ENCODE measurements at regions not wholly inside any gene's neighbourhood (a gene's known extent, or its start where the extent isn't known, plus 50 kb on each side); places are given as distances from the start of the nearest gene placed in this dataset.
"Not testable (repeated sequence)": the region's sequence is repeated elsewhere in the genome, so short reads cannot be mapped to it uniquely, and the experiment has no call there.

DNA sequence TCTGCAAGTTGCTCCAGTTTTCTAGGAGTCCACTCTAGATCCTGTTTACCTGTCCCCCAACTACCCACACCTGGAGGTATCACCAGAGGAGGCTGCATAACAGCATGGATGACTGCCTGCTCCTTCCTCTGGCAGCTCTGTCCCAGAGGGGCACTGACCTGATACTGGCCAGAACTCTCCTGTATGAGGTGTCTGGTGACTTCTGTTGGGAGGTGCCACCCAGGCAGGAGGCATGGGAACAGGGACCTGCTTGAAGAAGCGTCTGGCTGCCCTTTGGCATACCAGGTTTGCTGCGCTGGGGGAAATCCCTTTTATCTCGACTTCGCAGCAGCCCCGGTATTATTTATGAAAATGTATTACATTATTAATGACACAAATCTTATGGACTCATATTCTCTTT lies 1163.6 kb downstream of the NSUN3 start:
- no peak for DNase-seq (ENCODE audit: low spot score)
- no peak overlapping the region for H3K27ac ChIP-seq
- H3K4me3 ChIP-seq: no peak overlapping the region
- TF ChIP-seq, protein P1, sequence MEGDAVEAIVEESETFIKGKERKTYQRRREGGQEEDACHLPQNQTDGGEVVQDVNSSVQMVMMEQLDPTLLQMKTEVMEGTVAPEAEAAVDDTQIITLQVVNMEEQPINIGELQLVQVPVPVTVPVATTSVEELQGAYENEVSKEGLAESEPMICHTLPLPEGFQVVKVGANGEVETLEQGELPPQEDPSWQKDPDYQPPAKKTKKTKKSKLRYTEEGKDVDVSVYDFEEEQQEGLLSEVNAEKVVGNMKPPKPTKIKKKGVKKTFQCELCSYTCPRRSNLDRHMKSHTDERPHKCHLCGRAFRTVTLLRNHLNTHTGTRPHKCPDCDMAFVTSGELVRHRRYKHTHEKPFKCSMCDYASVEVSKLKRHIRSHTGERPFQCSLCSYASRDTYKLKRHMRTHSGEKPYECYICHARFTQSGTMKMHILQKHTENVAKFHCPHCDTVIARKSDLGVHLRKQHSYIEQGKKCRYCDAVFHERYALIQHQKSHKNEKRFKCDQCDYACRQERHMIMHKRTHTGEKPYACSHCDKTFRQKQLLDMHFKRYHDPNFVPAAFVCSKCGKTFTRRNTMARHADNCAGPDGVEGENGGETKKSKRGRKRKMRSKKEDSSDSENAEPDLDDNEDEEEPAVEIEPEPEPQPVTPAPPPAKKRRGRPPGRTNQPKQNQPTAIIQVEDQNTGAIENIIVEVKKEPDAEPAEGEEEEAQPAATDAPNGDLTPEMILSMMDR (IDR thresholded peaks at IDR 0.05): no peak

DNA sequence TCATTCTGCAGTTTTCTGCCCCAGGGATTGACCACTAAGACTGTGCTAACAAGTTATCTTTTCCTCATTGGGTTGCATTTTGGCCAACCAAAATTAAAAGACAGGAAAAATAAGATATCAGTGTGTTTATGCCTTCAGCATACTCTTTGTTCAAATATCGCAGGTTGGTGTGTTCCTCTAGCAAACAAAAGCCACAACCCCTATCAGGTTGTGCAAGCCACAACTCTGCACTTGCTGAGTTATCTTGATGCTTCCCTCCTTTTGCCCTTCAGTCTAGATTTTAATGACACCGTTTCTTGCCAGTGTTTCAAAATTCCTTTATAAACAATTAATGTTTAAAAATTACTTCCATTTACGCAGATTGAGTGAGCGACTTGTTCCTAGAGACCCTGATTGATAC lies 1164.2 kb downstream of the NSUN3 start:
- no peak for DNase-seq (ENCODE audit: low spot score)
- TF ChIP-seq, protein P1 (IDR thresholded peaks at IDR 0.05): no peak
- no peak overlapping the region for H3K4me3 ChIP-seq
- no peak overlapping the region for H3K27ac ChIP-seq

DNA sequence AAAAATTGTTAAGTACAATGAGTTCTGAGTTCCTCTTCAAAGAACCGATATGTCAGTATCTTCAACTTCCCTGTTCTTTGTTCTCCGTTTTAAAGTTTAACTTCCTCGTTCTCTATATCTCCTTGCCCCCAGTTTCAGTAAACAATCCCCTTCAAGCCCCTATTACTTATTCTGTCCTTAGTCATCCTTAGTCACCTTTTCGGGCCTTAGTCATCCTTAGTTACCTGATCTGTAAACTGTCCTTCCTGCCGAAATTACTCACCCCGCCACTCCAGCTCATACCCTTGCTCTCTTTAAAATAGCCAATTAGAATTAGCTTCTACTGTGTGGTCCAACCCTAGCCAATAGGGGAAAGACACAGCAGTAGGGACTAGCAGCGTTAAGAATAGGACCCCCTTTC lies 1165.6 kb downstream of the NSUN3 start:
- no peak for DNase-seq (ENCODE audit: low spot score)
- H3K4me3 ChIP-seq: no peak overlapping the region
- TF ChIP-seq, protein P1 (IDR thresholded peaks at IDR 0.05): no peak
- H3K27ac ChIP-seq: no peak overlapping the region

DNA sequence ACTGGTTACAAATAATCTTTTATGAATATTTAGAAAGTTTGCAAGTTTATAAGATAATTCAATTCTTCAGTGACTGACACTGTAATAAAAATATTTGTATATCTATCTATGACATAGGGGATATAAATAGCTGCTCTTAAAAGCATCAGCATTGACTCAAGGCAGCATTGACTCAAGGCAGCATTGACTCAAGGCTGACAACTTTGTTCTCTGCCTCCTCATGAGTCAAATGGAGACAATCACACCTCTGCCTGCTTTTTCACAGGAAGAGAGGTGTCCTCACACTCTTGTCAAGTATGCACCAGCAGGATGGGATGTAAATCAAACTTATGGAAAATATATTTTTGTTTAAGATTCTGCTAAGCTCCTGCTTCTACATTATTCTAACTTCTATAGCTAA lies 1173.1 kb downstream of the NSUN3 start:
- Histone ChIP-seq H3K27ac (no peak overlapping the region), H3K4me3 (no peak overlapping the region)
- DNase-seq (ENCODE audit: low spot score): no peak
- TF ChIP-seq, protein P1 (IDR thresholded peaks at IDR 0.05): no peak

DNA sequence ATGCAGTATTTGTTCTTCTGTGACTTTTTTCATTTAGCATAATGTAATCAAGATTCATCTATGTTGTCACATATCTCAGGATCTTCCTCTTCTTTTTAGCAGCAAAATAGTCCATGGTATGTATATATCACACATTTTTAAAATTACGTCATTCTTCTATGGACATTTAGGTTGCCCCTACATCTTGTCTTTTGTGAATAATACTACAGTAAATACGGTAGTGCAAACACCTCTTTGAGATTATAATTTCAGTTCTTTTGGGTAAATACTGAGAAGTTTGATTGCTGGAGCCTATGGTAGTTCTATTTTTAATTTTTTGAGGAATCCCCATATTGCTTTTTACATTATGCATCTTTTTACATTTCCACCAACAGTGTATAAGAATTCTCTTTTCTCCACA lies 1174.9 kb downstream of the NSUN3 start:
- Histone ChIP-seq H3K4me3 (no peak overlapping the region), H3K27ac (no peak overlapping the region)
- TF ChIP-seq, protein P1 (IDR thresholded peaks at IDR 0.05): no peak
- no peak for DNase-seq (ENCODE audit: low spot score)

DNA sequence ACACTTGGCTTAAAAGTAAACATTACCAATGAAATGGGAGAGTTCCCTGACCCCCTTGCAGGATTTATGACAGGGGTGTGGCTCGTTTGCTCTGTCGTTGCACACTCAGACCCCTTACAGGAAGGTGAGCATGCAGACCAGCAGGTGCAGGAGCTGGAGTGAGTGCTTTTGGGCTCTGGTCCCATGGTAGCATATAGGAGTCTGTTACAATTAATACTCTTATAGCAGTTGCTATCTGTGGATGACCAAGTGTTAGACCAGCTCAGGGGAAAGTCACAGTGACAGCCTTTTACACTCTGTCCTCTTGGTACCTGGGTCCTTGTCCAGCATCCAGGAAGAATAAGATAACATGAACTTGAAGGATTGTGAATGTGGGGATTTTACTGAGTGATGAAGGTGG lies 1177.5 kb downstream of the NSUN3 start:
- no peak overlapping the region for H3K4me3 ChIP-seq
- TF ChIP-seq, protein P1 (IDR thresholded peaks at IDR 0.05): no peak
- H3K27ac ChIP-seq: no peak overlapping the region
- DNase-seq (ENCODE audit: low spot score): no peak

DNA sequence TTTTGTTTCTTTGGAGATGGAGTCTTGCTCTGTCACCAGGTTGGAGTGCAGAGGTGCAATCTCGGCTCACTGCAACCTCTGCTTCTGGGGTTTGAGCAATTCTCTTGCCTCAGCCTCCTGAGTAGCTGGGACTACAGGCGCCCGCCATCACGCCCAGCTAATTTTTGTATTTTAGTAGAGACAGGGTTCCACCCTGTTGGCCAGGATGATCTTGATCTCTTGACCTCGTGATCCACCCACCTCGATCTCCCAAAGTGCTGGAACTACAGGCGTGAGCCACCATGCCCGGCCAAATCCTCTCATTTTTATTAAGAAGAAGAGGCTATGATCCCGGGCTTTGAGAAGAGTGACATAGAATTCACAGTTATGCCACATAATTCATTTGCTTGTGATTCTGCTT lies 1178.4 kb downstream of the NSUN3 start:
- not testable (repeated sequence) for H3K27ac ChIP-seq; DNase-seq (ENCODE audit: low spot score); H3K4me3 ChIP-seq

DNA sequence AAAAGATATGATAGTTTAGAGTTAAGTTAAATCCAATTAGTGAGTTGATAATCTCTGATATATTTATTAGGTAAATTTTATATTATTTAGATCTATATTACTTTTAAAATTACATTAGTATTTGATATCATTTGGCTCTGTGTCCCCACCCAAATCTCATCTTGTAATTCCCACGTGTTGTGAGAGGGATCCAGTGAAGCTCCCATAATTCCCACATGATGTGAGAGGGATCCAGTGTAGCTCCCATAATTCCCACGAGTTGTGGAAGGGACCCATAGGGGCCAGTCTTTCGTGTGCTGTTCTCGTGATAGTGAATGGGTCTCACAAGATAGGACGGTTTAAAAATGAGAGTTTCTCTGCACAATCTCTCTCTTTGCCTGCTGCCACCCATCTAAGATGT lies 1183.6 kb downstream of the NSUN3 start:
- H3K27ac ChIP-seq: no peak overlapping the region
- DNase-seq (ENCODE audit: low spot score): no peak
- no peak overlapping the region for H3K4me3 ChIP-seq
- TF ChIP-seq, protein P1 (IDR thresholded peaks at IDR 0.05): no peak

All from coronary artery (tissue), 2 donors.